Esophagus muscularis mucosa (tissue), 4 donors: ENCODE measurements at regions not wholly inside any gene's neighbourhood (a gene's known extent, or its start where the extent isn't known, plus 50 kb on each side); places are given as distances from the start of the nearest gene placed in this dataset.

Experiments used
- CTCF ChIP-seq, 3 experiments: fragments of 200-600 bp in 2 of 3; fragments of 450-650 bp in 1 of 3; sonication (generic) in 2 of 3; IDR thresholded peaks; one replicate each; pipeline ENCODE4 v1.5.1; 2017 to 2019; ENCODE audit warnings: antibody characterized with exemption in 3 of 3, mild to moderate bottlenecking in 2 of 3, moderate library complexity in 1 of 3
- EP300 ChIP-seq: sonication (generic); formaldehyde crosslinking; IDR thresholded peaks from one replicate; pipeline ENCODE4 v1.6.1; 2017; ENCODE audit warnings: antibody characterized with exemption
- POLR2A ChIP-seq: fragments of 450-650 bp; IDR thresholded peaks from one replicate; pipeline ENCODE4 v1.6.1; 2017; ENCODE audit warnings: antibody characterized with exemption, moderate library complexity, mild to moderate bottlenecking, low read depth

- TF ChIP-seq POLR2A (no peak), CTCF (IDR thresholded peaks at IDR 0.05) (no peak), EP300 (no peak)
Observed at GRCh38 chr9:7639471-7639870, 160.1 kb downstream of the DMAC1 start.
